IPS-NIHi7 (cell line): ENCODE measurements at regions not wholly inside any gene's neighbourhood (a gene's known extent, or its start where the extent isn't known, plus 50 kb on each side); places are given as distances from the start of the nearest gene placed in this dataset.
"Not testable (repeated sequence)": the region's sequence is repeated elsewhere in the genome, so short reads cannot be mapped to it uniquely, and the experiment has no call there.

ENCODE experiments used
- DNase-seq: peaks from one replicate; pipeline ENCODE4 v3.0.0; 2012; ENCODE audit warnings: mixed read lengths; ENCODE audit errors: extremely low spot score

GRCh38 chr16:62258931-62259435 is 222.7 kb upstream of the CDH8 start:
- not testable (repeated sequence) for DNase-seq

- peak; percentile 52 for DNase-seq
Observed at GRCh38 chr16:62256406-62256805, 220.2 kb upstream of the CDH8 start.

- no peak for DNase-seq
Observed at GRCh38 chr16:62254847-62255246, 218.6 kb upstream of the CDH8 start.

GRCh38 chr16:62254372-62254771 is 218.1 kb upstream of the CDH8 start:
- DNase-seq, result no peak

GRCh38 chr16:62253966-62254365 is 217.7 kb upstream of the CDH8 start:
- no peak for DNase-seq

- DNase-seq, result no peak
Observed at GRCh38 chr16:62249069-62249468, 212.8 kb upstream of the CDH8 start.

GRCh38 chr16:62240722-62241121 is 204.5 kb upstream of the CDH8 start:
- no peak for DNase-seq

- DNase-seq, result peak; percentile 62
Observed at GRCh38 chr16:62225675-62226074, 189.4 kb upstream of the CDH8 start.

- DNase-seq, result no peak
Observed at GRCh38 chr16:62224646-62225209, 188.5 kb upstream of the CDH8 start.

GRCh38 chr16:62216837-62217236 is 180.6 kb upstream of the CDH8 start:
- no peak for DNase-seq

GRCh38 chr16:62213763-62214162 is 177.5 kb upstream of the CDH8 start:
- peak; percentile 75 for DNase-seq

- no peak for DNase-seq
Observed at GRCh38 chr16:62208934-62209333, 172.7 kb upstream of the CDH8 start.

- DNase-seq, result no peak
Observed at GRCh38 chr16:62205459-62205858, 169.2 kb upstream of the CDH8 start.

- peak; percentile 14 for DNase-seq
Observed at GRCh38 chr16:62201911-62202310, 165.7 kb upstream of the CDH8 start.

GRCh38 chr16:62194828-62195227 is 158.6 kb upstream of the CDH8 start:
- no peak for DNase-seq

GRCh38 chr16:62190426-62190825 is 154.2 kb upstream of the CDH8 start:
- peak; percentile 61 for DNase-seq

GRCh38 chr16:62177351-62178203 is 141.3 kb upstream of the CDH8 start:
- no peak for DNase-seq

- DNase-seq, result no peak
Observed at GRCh38 chr16:62170642-62171041, 134.4 kb upstream of the CDH8 start.

- DNase-seq, result no peak
Observed at GRCh38 chr16:62167551-62167950, 131.3 kb upstream of the CDH8 start.

GRCh38 chr16:62157544-62157943 is 121.3 kb upstream of the CDH8 start:
- no peak for DNase-seq

- no peak for DNase-seq
Observed at GRCh38 chr16:62156971-62157370, 120.7 kb upstream of the CDH8 start.

GRCh38 chr16:62149631-62150030 is 113.4 kb upstream of the CDH8 start:
- DNase-seq, result no peak

GRCh38 chr16:62137996-62138395 is 101.8 kb upstream of the CDH8 start:
- no peak for DNase-seq
